Right lobe of liver (tissue), 4 donors: ENCODE measurements at regions not wholly inside any gene's neighbourhood (a gene's known extent, or its start where the extent isn't known, plus 50 kb on each side); places are given as distances from the start of the nearest gene placed in this dataset.

ENCODE experiments used
- POLR2A ChIP-seq: fragments of 450-650 bp; IDR thresholded peaks from one replicate; pipeline ENCODE4 v1.6.1; 2017; ENCODE audit warnings: antibody characterized with exemption, mild to moderate bottlenecking
- TF ChIP-seq, protein P1 (sequence below), 4 donors: fragments of 200-600 bp in 3 of 4; fragments of 450-650 bp in 1 of 4; IDR thresholded peaks; one replicate each; pipeline versions ENCODE4 v1.5.1 to v1.8.0; 2016 to 2022; ENCODE audit warnings: antibody characterized with exemption in 4 of 4, mild to moderate bottlenecking in 2 of 4
- donor health status: DM: no; HTN: no; CAD: no.
- donor health status: DM: no; HTN: no; CAD: no.
- donor health status: DM: no; HTN: yes; CAD: no.

DNA sequence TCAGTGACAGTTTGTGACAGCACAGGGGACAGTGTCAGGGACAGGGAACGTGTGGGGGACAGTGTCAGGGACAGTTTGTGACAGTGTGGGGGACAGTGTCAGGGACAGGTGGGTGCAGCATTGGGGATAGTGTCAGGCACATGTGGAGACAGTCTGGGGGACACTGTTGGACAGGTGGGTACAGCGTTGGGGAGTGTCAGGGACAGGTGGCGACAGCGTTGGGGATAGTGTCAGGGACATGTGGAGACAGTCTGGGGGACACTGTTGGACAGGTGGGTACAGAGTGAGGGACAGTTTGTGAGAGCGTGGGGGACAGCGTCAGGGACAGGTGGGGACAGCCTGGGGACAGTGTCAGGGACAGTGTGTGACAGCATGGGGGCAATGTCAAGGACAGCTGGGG lies 140.0 kb downstream of the TMEM121 start:
- TF ChIP-seq, protein P1, sequence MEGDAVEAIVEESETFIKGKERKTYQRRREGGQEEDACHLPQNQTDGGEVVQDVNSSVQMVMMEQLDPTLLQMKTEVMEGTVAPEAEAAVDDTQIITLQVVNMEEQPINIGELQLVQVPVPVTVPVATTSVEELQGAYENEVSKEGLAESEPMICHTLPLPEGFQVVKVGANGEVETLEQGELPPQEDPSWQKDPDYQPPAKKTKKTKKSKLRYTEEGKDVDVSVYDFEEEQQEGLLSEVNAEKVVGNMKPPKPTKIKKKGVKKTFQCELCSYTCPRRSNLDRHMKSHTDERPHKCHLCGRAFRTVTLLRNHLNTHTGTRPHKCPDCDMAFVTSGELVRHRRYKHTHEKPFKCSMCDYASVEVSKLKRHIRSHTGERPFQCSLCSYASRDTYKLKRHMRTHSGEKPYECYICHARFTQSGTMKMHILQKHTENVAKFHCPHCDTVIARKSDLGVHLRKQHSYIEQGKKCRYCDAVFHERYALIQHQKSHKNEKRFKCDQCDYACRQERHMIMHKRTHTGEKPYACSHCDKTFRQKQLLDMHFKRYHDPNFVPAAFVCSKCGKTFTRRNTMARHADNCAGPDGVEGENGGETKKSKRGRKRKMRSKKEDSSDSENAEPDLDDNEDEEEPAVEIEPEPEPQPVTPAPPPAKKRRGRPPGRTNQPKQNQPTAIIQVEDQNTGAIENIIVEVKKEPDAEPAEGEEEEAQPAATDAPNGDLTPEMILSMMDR (IDR thresholded peaks at IDR 0.05) = no peak
- TF ChIP-seq POLR2A = no peak
